A172 (cell line): ENCODE measurements at regions not wholly inside any gene's neighbourhood (a gene's known extent, or its start where the extent isn't known, plus 50 kb on each side); places are given as distances from the start of the nearest gene placed in this dataset.

Experiments used
- DNase-seq: peaks from one replicate; pipeline ENCODE4 v3.0.0-alpha.2; 2015; ENCODE audit warnings: low spot score

- no peak for DNase-seq
Observed at GRCh38 chr9:88733651-88734421, 198.9 kb downstream of the NXNL2 start.

GRCh38 chr9:88734527-88734926 is 199.5 kb downstream of the NXNL2 start:
- no peak for DNase-seq

GRCh38 chr9:88736136-88736637 is 201.2 kb downstream of the NXNL2 start:
- no peak for DNase-seq

GRCh38 chr9:88737031-88737430 is 202.1 kb downstream of the NXNL2 start:
- DNase-seq: no peak

GRCh38 chr9:88737876-88738275 is 202.9 kb downstream of the NXNL2 start:
- DNase-seq: no peak

- DNase-seq: no peak
Observed at GRCh38 chr9:88738709-88739108, 203.7 kb downstream of the NXNL2 start.

- no peak for DNase-seq
Observed at GRCh38 chr9:88739373-88739772, 204.4 kb downstream of the NXNL2 start.

GRCh38 chr9:88740844-88741243 is 205.9 kb downstream of the NXNL2 start:
- DNase-seq: no peak

- DNase-seq: no peak
Observed at GRCh38 chr9:88741335-88741734, 206.4 kb downstream of the NXNL2 start.

- DNase-seq: no peak
Observed at GRCh38 chr9:88742483-88742882, 207.5 kb downstream of the NXNL2 start.

- no peak for DNase-seq
Observed at GRCh38 chr9:88742905-88743304, 207.9 kb downstream of the NXNL2 start.

GRCh38 chr9:88745276-88746001 is 210.5 kb downstream of the NXNL2 start:
- DNase-seq: no peak

GRCh38 chr9:88746029-88746742 is 211.2 kb downstream of the NXNL2 start:
- no peak for DNase-seq

GRCh38 chr9:88746743-88747398 is 211.9 kb downstream of the NXNL2 start:
- no peak for DNase-seq

GRCh38 chr9:88747768-88748167 is 212.8 kb downstream of the NXNL2 start:
- peak; percentile 86 for DNase-seq

GRCh38 chr9:88748566-88749261 is 213.7 kb downstream of the NXNL2 start:
- DNase-seq: no peak

- DNase-seq: no peak
Observed at GRCh38 chr9:88749420-88749819, 214.4 kb downstream of the NXNL2 start.

GRCh38 chr9:88750832-88751360 is 215.9 kb downstream of the NXNL2 start:
- no peak for DNase-seq

GRCh38 chr9:88751781-88752180 is 216.8 kb downstream of the NXNL2 start:
- DNase-seq: no peak

- no peak for DNase-seq
Observed at GRCh38 chr9:88753691-88754367, 218.9 kb downstream of the NXNL2 start.
